SU-DHL-6 (cell line): ENCODE measurements at regions not wholly inside any gene's neighbourhood (a gene's known extent, or its start where the extent isn't known, plus 50 kb on each side); places are given as distances from the start of the nearest gene placed in this dataset.

Source experiments
- H2AFZ ChIP-seq: fragments of 200-600 bp; sonication (generic); 2 replicates; pipeline ENCODE4 v1.6.1; 2014; ENCODE audit warnings: low read depth, mild to moderate bottlenecking, moderate library complexity, mixed read lengths, antibody characterized with exemption, low read length; ENCODE audit not compliant: severe bottlenecking
- H3F3A ChIP-seq: fragments of 200-600 bp; shearing (Covaris generic); 2 replicates; pipeline ENCODE4 v1.6.0; 2016; ENCODE audit warnings: antibody characterized with exemption, mild to moderate bottlenecking; ENCODE audit not compliant: insufficient read depth
- H3K27ac ChIP-seq: fragments of 200-600 bp; sonication (generic); 2 replicates; pipeline ENCODE4 v1.5.1; 2016; ENCODE audit warnings: low read depth, mild to moderate bottlenecking, low read length, moderate library complexity, mixed read lengths
- H3K27me3 ChIP-seq: fragments of 200-600 bp; sonication (generic), shearing (Covaris generic); 2 replicates; pipeline ENCODE4 v1.6.0; 2014; ENCODE audit warnings: mild to moderate bottlenecking, low read length
- H3K36me3 ChIP-seq: fragments of 200-600 bp; sonication (generic); 2 replicates; pipeline ENCODE4 v1.6.1; 2014; ENCODE audit warnings: mild to moderate bottlenecking, low read length, mixed read lengths
- H3K4me2 ChIP-seq: fragments of 300-600, 200-600 bp; shearing (Covaris generic), sonication (generic); 2 replicates; pipeline ENCODE4 v1.6.0; 2014; ENCODE audit warnings: low read length, low read depth, mild to moderate bottlenecking; ENCODE audit not compliant: poor library complexity, severe bottlenecking
- H3K4me3 ChIP-seq: fragments of 200-600 bp; sonication (generic); 2 replicates; pipeline ENCODE4 v1.5.1; 2014; ENCODE audit warnings: antibody characterized with exemption, low read length, mild to moderate bottlenecking, mixed read lengths; ENCODE audit not compliant: insufficient read depth, poor library complexity, severe bottlenecking
- H3K79me2 ChIP-seq: fragments of 200-600 bp; sonication (generic); 2 replicates; pipeline ENCODE4 v1.6.1; 2014; ENCODE audit warnings: mild to moderate bottlenecking, low read length, moderate library complexity; ENCODE audit not compliant: insufficient read depth
- H3K9ac ChIP-seq: fragments of 200-600 bp; sonication (generic); 2 replicates; pipeline ENCODE4 v1.7.0; 2014; ENCODE audit warnings: mild to moderate bottlenecking, low read length
- H3K9me2 ChIP-seq: fragments of 200-600 bp; sonication (generic); replicated peaks from 2 replicates; pipeline ENCODE4 v1.6.1; 2014; ENCODE audit warnings: low read length; ENCODE audit not compliant: insufficient read depth
- H3K9me3 ChIP-seq: fragments of 200-600 bp; sonication (generic); 2 replicates; pipeline ENCODE4 v1.6.1; 2014; ENCODE audit warnings: low read length, mixed read lengths; ENCODE audit not compliant: insufficient read depth
- H4K20me1 ChIP-seq: fragments of 200-600 bp; sonication (generic); 2 replicates; pipeline ENCODE4 v1.6.1; 2014; ENCODE audit warnings: low read depth, mild to moderate bottlenecking, antibody characterized with exemption, low read length, moderate library complexity, mixed read lengths
- EZH2phosphoT487 ChIP-seq: fragments of 200-600 bp; sonication (generic), shearing (Covaris generic); conservative IDR thresholded peaks from 2 replicates; pipeline ENCODE4 v1.6.1; 2018; ENCODE audit warnings: mild to moderate bottlenecking, antibody characterized with exemption, low read length, moderate library complexity, mixed read lengths
- TF ChIP-seq, protein P1 (sequence below): fragments of 200-600 bp; sonication (generic); IDR thresholded peaks from one replicate; pipeline ENCODE4 v1.5.1; 2017; ENCODE audit warnings: antibody characterized with exemption, mild to moderate bottlenecking, low read length, moderate library complexity; ENCODE audit not compliant: insufficient read depth, poor library complexity, severe bottlenecking

GRCh38 chr2:183872131-183872530, 726.2 kb upstream of the ZNF804A start:
- Histone ChIP-seq H3K4me3 (no peak overlapping the region), H3K9me2 (no peaks in the 10 kb centered on the region), H3K27me3 (no peaks in the 10 kb centered on the region), H3K9me3 (no peaks in the 10 kb centered on the region), H4K20me1 (no peaks in the 10 kb centered on the region), H3F3A (no peaks in the 10 kb centered on the region), H2AFZ (no peak overlapping the region), H3K36me3 (no peaks in the 10 kb centered on the region), H3K4me2 (no peak overlapping the region), H3K79me2 (no peaks in the 10 kb centered on the region), H3K9ac (no peak overlapping the region), H3K27ac (no peak overlapping the region)
- TF ChIP-seq, protein P1, sequence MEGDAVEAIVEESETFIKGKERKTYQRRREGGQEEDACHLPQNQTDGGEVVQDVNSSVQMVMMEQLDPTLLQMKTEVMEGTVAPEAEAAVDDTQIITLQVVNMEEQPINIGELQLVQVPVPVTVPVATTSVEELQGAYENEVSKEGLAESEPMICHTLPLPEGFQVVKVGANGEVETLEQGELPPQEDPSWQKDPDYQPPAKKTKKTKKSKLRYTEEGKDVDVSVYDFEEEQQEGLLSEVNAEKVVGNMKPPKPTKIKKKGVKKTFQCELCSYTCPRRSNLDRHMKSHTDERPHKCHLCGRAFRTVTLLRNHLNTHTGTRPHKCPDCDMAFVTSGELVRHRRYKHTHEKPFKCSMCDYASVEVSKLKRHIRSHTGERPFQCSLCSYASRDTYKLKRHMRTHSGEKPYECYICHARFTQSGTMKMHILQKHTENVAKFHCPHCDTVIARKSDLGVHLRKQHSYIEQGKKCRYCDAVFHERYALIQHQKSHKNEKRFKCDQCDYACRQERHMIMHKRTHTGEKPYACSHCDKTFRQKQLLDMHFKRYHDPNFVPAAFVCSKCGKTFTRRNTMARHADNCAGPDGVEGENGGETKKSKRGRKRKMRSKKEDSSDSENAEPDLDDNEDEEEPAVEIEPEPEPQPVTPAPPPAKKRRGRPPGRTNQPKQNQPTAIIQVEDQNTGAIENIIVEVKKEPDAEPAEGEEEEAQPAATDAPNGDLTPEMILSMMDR = no peak
- TF ChIP-seq EZH2phosphoT487 = no peak

GRCh38 chr2:183881978-183882377, 716.4 kb upstream of the ZNF804A start:
- no peaks in the 10 kb centered on the region for H3F3A ChIP-seq
- H3K79me2 ChIP-seq = no peaks in the 10 kb centered on the region
- TF ChIP-seq EZH2phosphoT487 = no peak
- TF ChIP-seq, protein P1 = no peak
- no peak overlapping the region for H3K4me3 ChIP-seq
- H3K9ac ChIP-seq = no peak overlapping the region
- H3K36me3 ChIP-seq = no peaks in the 10 kb centered on the region
- H3K9me2 ChIP-seq = no peaks in the 10 kb centered on the region
- H3K27ac ChIP-seq = no peak overlapping the region
- H3K4me2 ChIP-seq = no peak overlapping the region
- no peaks in the 10 kb centered on the region for H4K20me1 ChIP-seq
- no peak overlapping the region for H2AFZ ChIP-seq
- H3K27me3 ChIP-seq = no peaks in the 10 kb centered on the region
- no peaks in the 10 kb centered on the region for H3K9me3 ChIP-seq

- no peaks in the 10 kb centered on the region for H3K36me3 ChIP-seq
- no peak overlapping the region for H3K4me2 ChIP-seq
- H3K27ac ChIP-seq = no peak overlapping the region
- H4K20me1 ChIP-seq = no peaks in the 10 kb centered on the region
- H3F3A ChIP-seq = no peaks in the 10 kb centered on the region
- no peaks in the 10 kb centered on the region for H3K9me2 ChIP-seq
- TF ChIP-seq, protein P1 = no peak
- TF ChIP-seq EZH2phosphoT487 = no peak
- H3K9ac ChIP-seq = no peak overlapping the region
- no peaks in the 10 kb centered on the region for H3K27me3 ChIP-seq
- H3K79me2 ChIP-seq = no peaks in the 10 kb centered on the region
- no peak overlapping the region for H2AFZ ChIP-seq
- no peaks in the 10 kb centered on the region for H3K9me3 ChIP-seq
- H3K4me3 ChIP-seq = no peak overlapping the region
Observed at GRCh38 chr2:183892315-183892941, 705.9 kb upstream of the ZNF804A start.
